ENCODE measurements at regions not wholly inside any gene's neighbourhood (a gene's known extent, or its start where the extent isn't known, plus 50 kb on each side); places are given as distances from the start of the nearest gene placed in this dataset.
"Not testable (repeated sequence)": the region's sequence is repeated elsewhere in the genome, so short reads cannot be mapped to it uniquely, and the experiment has no call there.

GRCh38 chr13:55053891-55054550, 2025.4 kb downstream of the OLFM4 start:
- not testable (repeated sequence) for TF ChIP-seq CTCF, POLR2A (IDR thresholded peaks at IDR 0.05)
